ENCODE measurements at regions not wholly inside any gene's neighbourhood (a gene's known extent, or its start where the extent isn't known, plus 50 kb on each side); places are given as distances from the start of the nearest gene placed in this dataset.

DNA sequence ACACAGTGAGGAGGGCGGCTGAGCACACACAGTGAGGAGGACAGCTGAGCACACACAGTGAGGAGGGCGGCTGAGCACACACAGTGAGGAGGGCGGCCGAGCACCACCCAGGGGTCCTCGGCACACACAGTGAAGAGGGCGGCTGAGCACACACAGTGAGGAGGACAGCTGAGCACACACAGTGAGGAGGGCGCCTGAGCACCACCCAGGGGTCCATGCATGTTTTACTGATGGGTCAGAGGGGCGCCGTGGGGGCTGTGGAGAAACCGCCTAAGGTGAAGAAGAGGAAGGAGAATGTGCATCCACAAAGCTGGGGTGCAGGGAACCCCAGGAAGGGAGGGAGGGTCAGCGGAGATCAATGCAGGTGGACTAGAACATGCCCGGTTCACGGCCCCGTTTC is 461.8 kb downstream of the BRD1 start:
- H3K36me3 ChIP-seq (ENCODE audit: low read depth, low read length): no peaks in the 10 kb centered on the region
- ATAC-seq (no peak), DNase-seq (no peak)
- H4K20me1 ChIP-seq (ENCODE audit: low read length): no peaks in the 10 kb centered on the region
- H3K9ac ChIP-seq (ENCODE audit: low read length): no peak overlapping the region
- H2AFZ ChIP-seq (ENCODE audit: low read length): no peak overlapping the region
- ChIA-PET CTCF (no interaction called here), POLR2A (ENCODE audit: unreplicated experiment) (no interaction called here)
- intact Hi-C loops (cut with micrococcal nuclease): no loop called here
- no TSS peak for BruUV-seq (replicated peaks)
- H3F3A ChIP-seq (ENCODE audit: low read length, unreplicated experiment): no peaks in the 10 kb centered on the region
- no peaks in the 10 kb centered on the region for H3K9me3 ChIP-seq (ENCODE audit: low read length)
- H3K4me3 ChIP-seq (ENCODE audit: low read length): no peak overlapping the region
- no peak for TF ChIP-seq EZH2 (IDR thresholded peaks at IDR 0.05; ENCODE audit: low read length, unreplicated experiment)
- TF ChIP-seq, protein P1, sequence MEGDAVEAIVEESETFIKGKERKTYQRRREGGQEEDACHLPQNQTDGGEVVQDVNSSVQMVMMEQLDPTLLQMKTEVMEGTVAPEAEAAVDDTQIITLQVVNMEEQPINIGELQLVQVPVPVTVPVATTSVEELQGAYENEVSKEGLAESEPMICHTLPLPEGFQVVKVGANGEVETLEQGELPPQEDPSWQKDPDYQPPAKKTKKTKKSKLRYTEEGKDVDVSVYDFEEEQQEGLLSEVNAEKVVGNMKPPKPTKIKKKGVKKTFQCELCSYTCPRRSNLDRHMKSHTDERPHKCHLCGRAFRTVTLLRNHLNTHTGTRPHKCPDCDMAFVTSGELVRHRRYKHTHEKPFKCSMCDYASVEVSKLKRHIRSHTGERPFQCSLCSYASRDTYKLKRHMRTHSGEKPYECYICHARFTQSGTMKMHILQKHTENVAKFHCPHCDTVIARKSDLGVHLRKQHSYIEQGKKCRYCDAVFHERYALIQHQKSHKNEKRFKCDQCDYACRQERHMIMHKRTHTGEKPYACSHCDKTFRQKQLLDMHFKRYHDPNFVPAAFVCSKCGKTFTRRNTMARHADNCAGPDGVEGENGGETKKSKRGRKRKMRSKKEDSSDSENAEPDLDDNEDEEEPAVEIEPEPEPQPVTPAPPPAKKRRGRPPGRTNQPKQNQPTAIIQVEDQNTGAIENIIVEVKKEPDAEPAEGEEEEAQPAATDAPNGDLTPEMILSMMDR (conservative IDR thresholded peaks at IDR 0.05; ENCODE audit: low read depth, low read length): no peak
- TF ChIP-seq EZH2phosphoT487 (IDR thresholded peaks at IDR 0.05; ENCODE audit: borderline replicate concordance, low read length): no peak
- no peak overlapping the region for H3K4me2 ChIP-seq (ENCODE audit: low read length)
- no peaks in the 10 kb centered on the region for H3K79me2 ChIP-seq (ENCODE audit: low read length)
- no peaks in the 10 kb centered on the region for H3K4me1 ChIP-seq (ENCODE audit: insufficient read depth, low read length)
- H3K27me3 ChIP-seq (ENCODE audit: low read length): peaks cover 21% of the 10 kb centered on the region; the same call in 1 of the 2 replicates
- H3K9me2 ChIP-seq (replicated peaks; ENCODE audit: low read length): no peaks in the 10 kb centered on the region
- no peak overlapping the region for H3K27ac ChIP-seq (ENCODE audit: low read length)

DNA sequence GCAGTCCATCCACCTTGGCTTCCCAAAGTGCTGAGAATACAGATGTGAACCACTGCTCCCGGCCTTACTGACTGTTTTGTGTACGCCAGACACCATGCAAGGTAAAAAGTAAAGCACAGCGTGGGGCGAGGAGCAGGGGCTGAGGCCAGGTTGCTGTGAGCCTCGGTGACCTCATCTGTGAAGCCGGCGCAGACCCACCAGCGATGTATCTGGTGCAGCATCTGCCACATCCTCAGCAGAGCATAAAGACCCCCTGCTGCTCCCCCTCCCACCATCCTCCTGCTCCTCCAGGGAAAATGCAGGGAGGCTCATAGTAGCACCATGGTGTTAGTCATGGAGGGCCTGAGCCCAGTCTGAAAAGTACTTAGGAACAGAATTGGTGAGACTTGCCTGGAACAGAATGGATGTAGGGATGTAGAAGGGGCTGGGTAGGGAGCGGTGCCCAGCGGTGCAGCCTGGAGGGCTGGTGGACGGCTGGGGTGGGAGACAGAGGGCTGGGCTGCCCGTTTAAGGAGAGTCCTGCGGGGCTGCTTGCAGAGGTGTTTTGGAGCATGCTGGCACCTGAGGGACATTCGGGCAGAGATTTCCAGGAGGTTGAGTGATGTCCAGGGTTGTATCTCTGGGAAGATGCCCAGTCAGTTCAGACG is 462.4 kb downstream of the BRD1 start:
- no peak overlapping the region for H2AFZ ChIP-seq (ENCODE audit: low read length)
- no peaks in the 10 kb centered on the region for H3K4me1 ChIP-seq (ENCODE audit: insufficient read depth, low read length)
- no peak overlapping the region for H3K9ac ChIP-seq (ENCODE audit: low read length)
- no TSS peak for BruUV-seq (replicated peaks)
- H3K4me3 ChIP-seq (ENCODE audit: low read length): no peak overlapping the region
- H3K79me2 ChIP-seq (ENCODE audit: low read length): no peaks in the 10 kb centered on the region
- H4K20me1 ChIP-seq (ENCODE audit: low read length): no peaks in the 10 kb centered on the region
- no peak overlapping the region for H3K4me2 ChIP-seq (ENCODE audit: low read length)
- H3K27me3 ChIP-seq (ENCODE audit: low read length): peaks cover 26% of the 10 kb centered on the region; the same call in 1 of the 2 replicates
- no peaks in the 10 kb centered on the region for H3K9me2 ChIP-seq (replicated peaks; ENCODE audit: low read length)
- intact Hi-C loops (cut with micrococcal nuclease): no loop called here
- no peak overlapping the region for H3K27ac ChIP-seq (ENCODE audit: low read length)
- H3K36me3 ChIP-seq (ENCODE audit: low read depth, low read length): no peaks in the 10 kb centered on the region
- no peaks in the 10 kb centered on the region for H3F3A ChIP-seq (ENCODE audit: low read length, unreplicated experiment)
- TF ChIP-seq, protein P1 (conservative IDR thresholded peaks at IDR 0.05; ENCODE audit: low read depth, low read length): no peak
- TF ChIP-seq EZH2 (IDR thresholded peaks at IDR 0.05; ENCODE audit: low read length, unreplicated experiment) (no peak), EZH2phosphoT487 (IDR thresholded peaks at IDR 0.05; ENCODE audit: borderline replicate concordance, low read length) (no peak)
- ChIA-PET CTCF (no interaction called here), POLR2A (ENCODE audit: unreplicated experiment) (no interaction called here)
- DNase-seq (no peak), ATAC-seq (no peak)
- H3K9me3 ChIP-seq (ENCODE audit: low read length): no peaks in the 10 kb centered on the region

DNA sequence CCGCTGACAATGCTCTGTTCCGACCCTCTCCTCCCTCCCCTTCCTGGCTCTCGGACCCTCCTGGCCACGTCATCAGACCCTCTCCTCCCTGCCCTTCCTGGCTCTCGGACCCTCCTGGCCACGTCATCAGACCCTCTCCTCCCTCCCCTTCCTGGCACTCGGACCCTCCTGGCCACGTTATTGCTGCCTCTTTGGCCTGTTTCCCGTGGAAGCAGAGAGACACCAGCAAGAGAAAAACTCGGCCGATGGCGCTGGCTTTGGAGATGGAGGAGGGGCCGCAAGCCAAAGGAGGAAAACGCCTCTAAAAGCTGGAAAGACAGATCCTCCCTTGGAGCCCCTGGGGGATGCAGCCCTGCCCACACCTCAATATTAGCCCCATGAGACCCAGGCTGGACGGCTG is 463.3 kb downstream of the BRD1 start:
- Histone ChIP-seq H3F3A (ENCODE audit: low read length, unreplicated experiment) (no peaks in the 10 kb centered on the region), H3K36me3 (ENCODE audit: low read depth, low read length) (no peaks in the 10 kb centered on the region), H3K9me2 (replicated peaks; ENCODE audit: low read length) (no peaks in the 10 kb centered on the region), H3K9ac (ENCODE audit: low read length) (no peak overlapping the region), H3K4me3 (ENCODE audit: low read length) (no peak overlapping the region), H3K4me2 (ENCODE audit: low read length) (no peak overlapping the region), H3K79me2 (ENCODE audit: low read length) (no peaks in the 10 kb centered on the region), H3K27ac (ENCODE audit: low read length) (no peak overlapping the region), H2AFZ (ENCODE audit: low read length) (no peak overlapping the region), H3K4me1 (ENCODE audit: insufficient read depth, low read length) (no peaks in the 10 kb centered on the region), H3K9me3 (ENCODE audit: low read length) (no peaks in the 10 kb centered on the region), H4K20me1 (ENCODE audit: low read length) (no peaks in the 10 kb centered on the region), H3K27me3 (ENCODE audit: low read length) (peaks cover 31% of the 10 kb centered on the region)
- TF ChIP-seq, protein P1 (conservative IDR thresholded peaks at IDR 0.05; ENCODE audit: low read depth, low read length): no peak
- TF ChIP-seq EZH2 (IDR thresholded peaks at IDR 0.05; ENCODE audit: low read length, unreplicated experiment) (no peak), EZH2phosphoT487 (IDR thresholded peaks at IDR 0.05; ENCODE audit: borderline replicate concordance, low read length) (no peak)
- BruUV-seq (replicated peaks): no TSS peak
- ChIA-PET CTCF (no interaction called here), POLR2A (ENCODE audit: unreplicated experiment) (no interaction called here)
- intact Hi-C loops (cut with micrococcal nuclease): no loop called here
- ATAC-seq (no peak), DNase-seq (no peak)

Data from PC-3 (cell line).